ENCODE measurements at regions not wholly inside any gene's neighbourhood (a gene's known extent, or its start where the extent isn't known, plus 50 kb on each side); places are given as distances from the start of the nearest gene placed in this dataset.

- TF ChIP-seq USF1 (IDR thresholded peaks at IDR 0.05) (no peak), YY1 (IDR thresholded peaks at IDR 0.05; ENCODE audit: low read depth) (no peak), NFIC (IDR thresholded peaks at IDR 0.05) (no peak), EP300 (IDR thresholded peaks at IDR 0.05; ENCODE audit: borderline replicate concordance) (no peak), FOXM1 (IDR thresholded peaks at IDR 0.05; ENCODE audit: borderline replicate concordance, low read depth) (no peak), EGR1 (IDR thresholded peaks at IDR 0.05) (no peak), TEAD4 (IDR thresholded peaks at IDR 0.05) (no peak), MAX (IDR thresholded peaks at IDR 0.05) (no peak), CREB1 (IDR thresholded peaks at IDR 0.05; ENCODE audit: low read depth) (no peak), CEBPB (IDR thresholded peaks at IDR 0.05) (no peak), TCF12 (IDR thresholded peaks at IDR 0.05; ENCODE audit: low read depth) (no peak), TAF1 (IDR thresholded peaks at IDR 0.05; ENCODE audit: low read depth) (no peak), RAD21 (IDR thresholded peaks at IDR 0.05; ENCODE audit: low read depth) (no peak), ZBTB7A (IDR thresholded peaks at IDR 0.05; ENCODE audit: low read depth) (no peak), REST (IDR thresholded peaks at IDR 0.05; ENCODE audit: low read depth) (no peak)
These were observed 66.7 kb downstream of the CD164 start for GRCh38 chr6:109315341-109316110.

GRCh38 chr6:109314313-109314712 lies 68.0 kb downstream of the CD164 start:
- TF ChIP-seq EGR1 (IDR thresholded peaks at IDR 0.05): no peak
- TF ChIP-seq NFIC (IDR thresholded peaks at IDR 0.05): no peak
- no peak for TF ChIP-seq MAX (IDR thresholded peaks at IDR 0.05)
- no peak for TF ChIP-seq FOXM1 (IDR thresholded peaks at IDR 0.05; ENCODE audit: borderline replicate concordance, low read depth)
- no peak for TF ChIP-seq ZBTB7A (IDR thresholded peaks at IDR 0.05; ENCODE audit: low read depth)
- TF ChIP-seq YY1 (IDR thresholded peaks at IDR 0.05; ENCODE audit: low read depth): no peak
- TF ChIP-seq EP300 (IDR thresholded peaks at IDR 0.05; ENCODE audit: borderline replicate concordance): no peak
- no peak for TF ChIP-seq CREB1 (IDR thresholded peaks at IDR 0.05; ENCODE audit: low read depth)
- TF ChIP-seq TCF12 (IDR thresholded peaks at IDR 0.05; ENCODE audit: low read depth): no peak
- TF ChIP-seq USF1 (IDR thresholded peaks at IDR 0.05): no peak
- TF ChIP-seq REST (IDR thresholded peaks at IDR 0.05; ENCODE audit: low read depth): no peak
- TF ChIP-seq CEBPB (IDR thresholded peaks at IDR 0.05): no peak
- TF ChIP-seq RAD21 (IDR thresholded peaks at IDR 0.05; ENCODE audit: low read depth): no peak
- no peak for TF ChIP-seq TAF1 (IDR thresholded peaks at IDR 0.05; ENCODE audit: low read depth)
- TF ChIP-seq TEAD4 (IDR thresholded peaks at IDR 0.05): no peak

- TF ChIP-seq TEAD4 (IDR thresholded peaks at IDR 0.05): no peak
These were observed 69.1 kb downstream of the CD164 start for GRCh38 chr6:109313139-109313538.

GRCh38 chr6:109311471-109311870 lies 70.8 kb downstream of the CD164 start:
- TF ChIP-seq CEBPB (IDR thresholded peaks at IDR 0.05) (no peak), CREB1 (IDR thresholded peaks at IDR 0.05; ENCODE audit: low read depth) (no peak), TCF12 (IDR thresholded peaks at IDR 0.05; ENCODE audit: low read depth) (no peak), YY1 (IDR thresholded peaks at IDR 0.05; ENCODE audit: low read depth) (no peak), USF1 (IDR thresholded peaks at IDR 0.05) (no peak), ZBTB7A (IDR thresholded peaks at IDR 0.05; ENCODE audit: low read depth) (no peak), REST (IDR thresholded peaks at IDR 0.05; ENCODE audit: low read depth) (no peak), EGR1 (IDR thresholded peaks at IDR 0.05) (no peak), MAX (IDR thresholded peaks at IDR 0.05) (no peak)
